CD4-positive, alpha-beta T cell (primary cell): ENCODE measurements at regions not wholly inside any gene's neighbourhood (a gene's known extent, or its start where the extent isn't known, plus 50 kb on each side); places are given as distances from the start of the nearest gene placed in this dataset.

Source experiments
- ATAC-seq: fragments of 200-7000 bp; cut with Tn5 transposase; one replicate; pipeline ENCODE4 v1.10.0; 2022; ENCODE audit warnings: mild to moderate bottlenecking; ENCODE audit not compliant: poor library complexity
- CTCF ChIA-PET: fragments of 350-600 bp; sonication (Branson Sonifier 250); formaldehyde crosslinking; loops from one replicate; lab custom pipeline; 2021; ENCODE audit warnings: antibody characterized with exemption, inconsistent platforms; lab: Charles Lee
- POLR2A ChIA-PET: fragments of 350-600 bp; sonication (Branson Sonifier 250); formaldehyde crosslinking; loops from one replicate; lab custom pipeline; 2021; ENCODE audit warnings: antibody characterized with exemption, inconsistent platforms; lab: Charles Lee
- DNase-seq, 14 experiments: peaks; one replicate each; pipeline ENCODE4 v3.0.0-alpha.2; 2013 to 2020; ENCODE audit warnings: mixed read lengths in 2 of 14
- H3K27ac ChIP-seq, 2 donors: one replicate each; pipeline versions ENCODE4 v1.5.1 to v1.7.0; 2013; ENCODE audit warnings: low read length in 2 of 2, low read depth in 1 of 2, mild to moderate bottlenecking in 1 of 2
- H3K27me3 ChIP-seq, 2 experiments: 1 replicate in 1 of 2; 2 replicates in 1 of 2; pipeline versions ENCODE4 v1.6.1 to v1.7.0; 2013; ENCODE audit warnings: low read length in 2 of 2, control low read depth in 1 of 2, mild to moderate bottlenecking in 1 of 2, moderate library complexity in 1 of 2; ENCODE audit not compliant: insufficient read depth in 2 of 2, control insufficient read depth in 1 of 2
- H3K36me3 ChIP-seq: one replicate; pipeline ENCODE4 v1.6.1; 2013; ENCODE audit warnings: low read length, control low read depth; ENCODE audit not compliant: insufficient read depth
- H3K4me1 ChIP-seq: one replicate; pipeline ENCODE4 v1.6.1; 2013; ENCODE audit warnings: low read length, control low read depth; ENCODE audit not compliant: insufficient read depth
- H3K4me3 ChIP-seq: one replicate; pipeline ENCODE4 v1.5.1; 2013; ENCODE audit warnings: mild to moderate bottlenecking, low read length, moderate library complexity
- H3K9me3 ChIP-seq, 2 experiments: 1 replicate in 1 of 2; 2 replicates in 1 of 2; pipeline versions ENCODE4 v1.6.1 to v1.7.0; 2013; ENCODE audit warnings: low read length in 2 of 2, mild to moderate bottlenecking in 2 of 2, control low read depth in 1 of 2, moderate library complexity in 1 of 2; ENCODE audit not compliant: control insufficient read depth in 1 of 2, insufficient read depth in 1 of 2
- H3K27ac Mint-ChIP-seq: one replicate; pipeline ENCODE4 v1.8.0; 2020; ENCODE audit warnings: mixed read lengths
- H3K27me3 Mint-ChIP-seq: one replicate; pipeline ENCODE4 v1.8.0; 2021; ENCODE audit warnings: mixed read lengths
- H3K36me3 Mint-ChIP-seq: one replicate; pipeline ENCODE4 v1.8.0; 2021; ENCODE audit warnings: low read depth, mixed read lengths
- H3K4me1 Mint-ChIP-seq: one replicate; pipeline ENCODE4 v1.8.0; 2021; ENCODE audit warnings: low read depth, mixed read lengths
- H3K4me3 Mint-ChIP-seq: one replicate; pipeline ENCODE4 v1.8.0; 2020; ENCODE audit warnings: mild to moderate bottlenecking, mixed read lengths
- H3K9me3 Mint-ChIP-seq: one replicate; pipeline ENCODE4 v1.8.0; 2020; ENCODE audit warnings: mixed read lengths
- CTCF ChIP-seq: fragments of 200-600 bp; IDR thresholded peaks from one replicate; pipeline ENCODE4 v1.8.0; 2022; ENCODE audit warnings: antibody characterized with exemption, mild to moderate bottlenecking
- intact Hi-C, 2 experiments: fragments of 100-400 bp; cut with DNase I in 1 of 2; cut with micrococcal nuclease in 1 of 2; formaldehyde crosslinking; loops; one replicate each; pipeline versions ENCODE4 v1.15.1 to v1.9.0; 2023 to 2025; cut with DNase I, micrococcal nuclease

GRCh38 chr5:53335115-53335514, 145.3 kb upstream of the FST start:
- no peaks in the 10 kb centered on the region for H3K4me1 ChIP-seq
- ChIA-PET CTCF (no interaction called here), POLR2A (no interaction called here)
- H3K36me3 Mint-ChIP-seq: no peaks in the 10 kb centered on the region
- H3K27me3 Mint-ChIP-seq: peaks cover 21% of the 10 kb centered on the region
- intact Hi-C loops: no loop called here
- H3K9me3 Mint-ChIP-seq: no peaks in the 10 kb centered on the region
- DNase-seq (no peak), ATAC-seq (no peak)
- H3K27ac ChIP-seq: no peak overlapping the region
- no peak overlapping the region for H3K27ac Mint-ChIP-seq
- TF ChIP-seq CTCF: no peak
- H3K9me3 ChIP-seq: no peaks in the 10 kb centered on the region
- H3K27me3 ChIP-seq: no peaks in the 10 kb centered on the region
- H3K4me3 Mint-ChIP-seq: no peak overlapping the region
- H3K36me3 ChIP-seq: no peaks in the 10 kb centered on the region
- H3K4me1 Mint-ChIP-seq: no peaks in the 10 kb centered on the region
- no peak overlapping the region for H3K4me3 ChIP-seq

- H3K9me3 Mint-ChIP-seq: no peaks in the 10 kb centered on the region
These were observed 142.6 kb upstream of the FST start for GRCh38 chr5:53337827-53338226.

GRCh38 chr5:53338971-53339370, 141.5 kb upstream of the FST start:
- Histone ChIP-seq H3K4me3 (no peak overlapping the region), H3K27me3 (no peaks in the 10 kb centered on the region), H3K4me1 (no peaks in the 10 kb centered on the region), H3K36me3 (no peaks in the 10 kb centered on the region), H3K9me3 (peaks cover 0 to 3% of the 10 kb centered on the region in 2 experiments), H3K27ac (no peak overlapping the region)
- Mint-ChIP-seq H3K4me3 (no peak overlapping the region), H3K36me3 (no peaks in the 10 kb centered on the region), H3K27me3 (peaks cover 8% of the 10 kb centered on the region), H3K4me1 (no peaks in the 10 kb centered on the region), H3K9me3 (peaks cover 3% of the 10 kb centered on the region), H3K27ac (no peak overlapping the region)
- POLR2A ChIA-PET: no interaction called here
- intact Hi-C loops: no loop called here
- CTCF ChIA-PET: no interaction called here
- ATAC-seq: no peak
- no peak for TF ChIP-seq CTCF
- DNase-seq: no peak

More at GRCh38 chr5:53337827-53338226, 142.6 kb upstream of the FST start:
- TF ChIP-seq CTCF: no peak
- CTCF ChIA-PET: no interaction called here
- Histone ChIP-seq H3K27ac (no peak overlapping the region), H3K9me3 (no peaks in the 10 kb centered on the region), H3K27me3 (no peaks in the 10 kb centered on the region), H3K4me1 (no peaks in the 10 kb centered on the region), H3K36me3 (no peaks in the 10 kb centered on the region), H3K4me3 (no peak overlapping the region)
- POLR2A ChIA-PET: no interaction called here
- Mint-ChIP-seq H3K4me1 (no peaks in the 10 kb centered on the region), H3K27me3 (peaks cover 17% of the 10 kb centered on the region), H3K4me3 (no peak overlapping the region), H3K27ac (no peak overlapping the region), H3K36me3 (no peaks in the 10 kb centered on the region)
- intact Hi-C loops: no loop called here
- no peak for DNase-seq
- ATAC-seq: no peak
